ENCODE measurements at regions not wholly inside any gene's neighbourhood (a gene's known extent, or its start where the extent isn't known, plus 50 kb on each side); places are given as distances from the start of the nearest gene placed in this dataset.

DNA sequence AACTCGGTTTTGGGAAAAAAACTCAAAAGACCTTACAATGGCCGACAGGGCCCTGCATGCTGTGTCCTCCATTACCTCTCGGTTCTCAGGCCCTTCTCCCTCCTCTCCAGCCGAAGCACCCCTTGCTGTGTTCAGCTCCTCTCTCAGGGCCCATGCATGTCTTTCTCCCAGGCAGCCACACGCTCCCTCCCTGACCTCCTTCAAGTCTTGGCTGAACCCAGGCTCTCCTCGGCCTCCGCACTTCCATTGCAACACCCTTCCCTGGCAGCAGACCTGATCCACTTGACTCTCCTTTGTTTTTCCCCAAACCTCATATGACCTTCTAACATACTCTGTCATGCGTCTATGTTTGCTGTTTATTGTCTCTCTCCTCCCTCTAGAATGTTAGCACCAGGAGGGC is 114.0 kb downstream of the CYP26B1 start:
- TF ChIP-seq, protein P1, sequence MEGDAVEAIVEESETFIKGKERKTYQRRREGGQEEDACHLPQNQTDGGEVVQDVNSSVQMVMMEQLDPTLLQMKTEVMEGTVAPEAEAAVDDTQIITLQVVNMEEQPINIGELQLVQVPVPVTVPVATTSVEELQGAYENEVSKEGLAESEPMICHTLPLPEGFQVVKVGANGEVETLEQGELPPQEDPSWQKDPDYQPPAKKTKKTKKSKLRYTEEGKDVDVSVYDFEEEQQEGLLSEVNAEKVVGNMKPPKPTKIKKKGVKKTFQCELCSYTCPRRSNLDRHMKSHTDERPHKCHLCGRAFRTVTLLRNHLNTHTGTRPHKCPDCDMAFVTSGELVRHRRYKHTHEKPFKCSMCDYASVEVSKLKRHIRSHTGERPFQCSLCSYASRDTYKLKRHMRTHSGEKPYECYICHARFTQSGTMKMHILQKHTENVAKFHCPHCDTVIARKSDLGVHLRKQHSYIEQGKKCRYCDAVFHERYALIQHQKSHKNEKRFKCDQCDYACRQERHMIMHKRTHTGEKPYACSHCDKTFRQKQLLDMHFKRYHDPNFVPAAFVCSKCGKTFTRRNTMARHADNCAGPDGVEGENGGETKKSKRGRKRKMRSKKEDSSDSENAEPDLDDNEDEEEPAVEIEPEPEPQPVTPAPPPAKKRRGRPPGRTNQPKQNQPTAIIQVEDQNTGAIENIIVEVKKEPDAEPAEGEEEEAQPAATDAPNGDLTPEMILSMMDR (IDR thresholded peaks at IDR 0.05 in 8 of 11, conservative IDR thresholded peaks at IDR 0.05 in 3 of 11) = no peak
- TF ChIP-seq POLR2AphosphoS5 (IDR thresholded peaks at IDR 0.05) = peak in 2 of 3 donors; percentile 34 to 37

Measured in spleen (tissue), 7 donors.